Cardiac muscle cell (in vitro differentiated cells and primary cell): ENCODE measurements at regions not wholly inside any gene's neighbourhood (a gene's known extent, or its start where the extent isn't known, plus 50 kb on each side); places are given as distances from the start of the nearest gene placed in this dataset.
A peak's percentile ranks its signal among the peaks of the same experiment; 100 is the strongest.

Experiments
- DNase-seq, 2 donors: peaks; one replicate each; pipeline versions ENCODE4 v3.0.0 to v3.0.0-alpha.2; 2010 to 2017; ENCODE audit warnings: low read depth in 1 of 2, low spot score in 1 of 2
- H3K27ac ChIP-seq: fragments of 200-600 bp; sonication (generic); 2 replicates; pipeline ENCODE4 v1.5.1; 2016
- H3K27me3 ChIP-seq: fragments of 200-600 bp; sonication (generic); 2 replicates; pipeline ENCODE4 v1.6.0; 2016; ENCODE audit warnings: control low read depth
- H3K36me3 ChIP-seq: fragments of 200-600 bp; sonication (generic); 2 replicates; pipeline ENCODE4 v1.5.1; 2016; ENCODE audit warnings: control low read depth
- H3K4me1 ChIP-seq: fragments of 200-600 bp; sonication (generic); 2 replicates; pipeline ENCODE4 v1.8.1; 2017; ENCODE audit warnings: low read depth, mild to moderate bottlenecking, mixed run types
- H3K4me3 ChIP-seq: fragments of 200-600 bp; sonication (generic); 2 replicates; pipeline ENCODE4 v1.5.1; 2016; ENCODE audit warnings: mild to moderate bottlenecking
- H3K9me3 ChIP-seq: fragments of 200-600 bp; sonication (generic); 2 replicates; pipeline ENCODE4 v1.5.1; 2017; ENCODE audit warnings: low read depth, mild to moderate bottlenecking, control low read depth
- CTCF ChIP-seq: IDR thresholded peaks from 2 replicates; pipeline ENCODE4 v1.5.1; 2012; ENCODE audit warnings: low read depth, mild to moderate bottlenecking, low read length

- no peaks in the 10 kb centered on the region for H3K4me1 ChIP-seq
- H3K4me3 ChIP-seq: no peak overlapping the region
- H3K9me3 ChIP-seq: no peaks in the 10 kb centered on the region
- no peaks in the 10 kb centered on the region for H3K36me3 ChIP-seq
- no peak for TF ChIP-seq CTCF
- DNase-seq: no peak
- H3K27ac ChIP-seq: no peak overlapping the region
- no peaks in the 10 kb centered on the region for H3K27me3 ChIP-seq
These were observed 128.2 kb upstream of the INPP4B start for GRCh38 chr4:142974328-142974727.

- no peak for DNase-seq
These were observed 129.5 kb upstream of the INPP4B start for GRCh38 chr4:142975618-142976017.

GRCh38 chr4:142976482-142976881 is 130.4 kb upstream of the INPP4B start:
- Histone ChIP-seq H3K27me3 (no peaks in the 10 kb centered on the region), H3K4me1 (no peaks in the 10 kb centered on the region), H3K36me3 (no peaks in the 10 kb centered on the region), H3K9me3 (no peaks in the 10 kb centered on the region), H3K4me3 (no peak overlapping the region), H3K27ac (no peak overlapping the region)
- DNase-seq: no peak
- no peak for TF ChIP-seq CTCF

More at GRCh38 chr4:142975618-142976017, 129.5 kb upstream of the INPP4B start:
- Histone ChIP-seq H3K9me3 (no peaks in the 10 kb centered on the region), H3K4me1 (no peaks in the 10 kb centered on the region), H3K36me3 (no peaks in the 10 kb centered on the region), H3K27me3 (no peaks in the 10 kb centered on the region), H3K4me3 (no peak overlapping the region), H3K27ac (no peak overlapping the region)
- no peak for TF ChIP-seq CTCF

GRCh38 chr4:142977182-142977581 is 131.1 kb upstream of the INPP4B start:
- Histone ChIP-seq H3K27me3 (no peaks in the 10 kb centered on the region), H3K27ac (no peak overlapping the region), H3K4me1 (no peaks in the 10 kb centered on the region), H3K4me3 (no peak overlapping the region), H3K36me3 (no peaks in the 10 kb centered on the region), H3K9me3 (no peaks in the 10 kb centered on the region)
- DNase-seq: no peak
- no peak for TF ChIP-seq CTCF

GRCh38 chr4:142983065-142983464 is 137.0 kb upstream of the INPP4B start:
- peaks cover 4% of the 10 kb centered on the region for H3K4me1 ChIP-seq
- H3K9me3 ChIP-seq: no peaks in the 10 kb centered on the region
- no peaks in the 10 kb centered on the region for H3K36me3 ChIP-seq
- TF ChIP-seq CTCF: no peak
- no peak overlapping the region for H3K27ac ChIP-seq
- DNase-seq: peak in 1 of 2 donors; percentile 2
- no peak overlapping the region for H3K4me3 ChIP-seq
- H3K27me3 ChIP-seq: no peaks in the 10 kb centered on the region

- Histone ChIP-seq H3K9me3 (no peaks in the 10 kb centered on the region), H3K4me3 (no peak overlapping the region), H3K27ac (no peak overlapping the region), H3K4me1 (peaks cover 4% of the 10 kb centered on the region), H3K27me3 (no peaks in the 10 kb centered on the region), H3K36me3 (no peaks in the 10 kb centered on the region)
- no peak for DNase-seq
- no peak for TF ChIP-seq CTCF
These were observed 137.5 kb upstream of the INPP4B start for GRCh38 chr4:142983589-142983988.
